ENCODE measurements at regions not wholly inside any gene's neighbourhood (a gene's known extent, or its start where the extent isn't known, plus 50 kb on each side); places are given as distances from the start of the nearest gene placed in this dataset.

DNA sequence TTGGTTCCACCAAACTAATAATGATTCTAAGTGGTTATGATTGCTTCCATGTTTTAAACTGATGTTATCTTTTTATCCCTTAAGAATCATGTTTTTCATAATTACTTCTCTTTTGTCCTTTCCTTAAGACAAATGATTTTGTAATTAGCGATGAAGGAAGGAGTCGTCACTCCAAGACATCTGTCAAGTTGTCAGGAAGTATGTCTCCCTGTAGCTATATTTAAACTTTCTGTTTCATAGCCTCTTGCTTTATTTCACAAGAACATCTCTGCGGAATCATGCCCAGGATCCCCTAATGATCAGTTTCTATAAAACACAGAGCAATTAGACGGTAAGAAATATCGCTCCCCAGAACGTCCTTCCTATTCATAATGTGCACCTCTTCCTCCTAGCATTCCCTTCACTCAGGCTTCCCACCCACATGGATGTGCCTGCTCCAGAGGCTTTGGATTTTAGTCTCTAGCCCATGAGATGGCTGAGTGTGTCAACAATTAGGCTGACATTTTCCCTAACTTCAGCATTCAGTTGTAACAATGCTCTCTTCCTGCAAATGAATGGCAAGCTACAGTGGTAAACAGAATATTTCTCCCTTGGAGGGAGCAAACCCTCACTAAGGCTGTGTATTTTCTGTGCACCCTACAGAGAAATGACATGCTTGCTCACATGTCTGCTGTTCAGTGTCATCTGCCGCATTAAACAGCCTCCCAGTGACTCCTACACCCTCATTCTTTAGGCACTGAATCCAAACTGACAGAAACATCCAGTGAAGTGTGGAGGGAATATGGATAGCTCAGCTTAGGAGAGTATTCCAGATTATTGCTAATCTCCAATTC is 879.6 kb upstream of the CELF4 start:
- H3K27me3 ChIP-seq: no peaks in the 10 kb centered on the region
- 39 to 56% methylated on average over 7 of the region's 7 CpGs for WGBS, 2 donors
- H3K27ac ChIP-seq: no peak overlapping the region
- DNase-seq (no peak), ATAC-seq (ENCODE audit: low FRiP score in 2 of 2) (no peak)
- no peak overlapping the region for H3K4me3 ChIP-seq
- H3K9me3 ChIP-seq: no peaks in the 10 kb centered on the region
- no peaks in the 10 kb centered on the region for H3K4me1 ChIP-seq
- TF ChIP-seq, protein P1, sequence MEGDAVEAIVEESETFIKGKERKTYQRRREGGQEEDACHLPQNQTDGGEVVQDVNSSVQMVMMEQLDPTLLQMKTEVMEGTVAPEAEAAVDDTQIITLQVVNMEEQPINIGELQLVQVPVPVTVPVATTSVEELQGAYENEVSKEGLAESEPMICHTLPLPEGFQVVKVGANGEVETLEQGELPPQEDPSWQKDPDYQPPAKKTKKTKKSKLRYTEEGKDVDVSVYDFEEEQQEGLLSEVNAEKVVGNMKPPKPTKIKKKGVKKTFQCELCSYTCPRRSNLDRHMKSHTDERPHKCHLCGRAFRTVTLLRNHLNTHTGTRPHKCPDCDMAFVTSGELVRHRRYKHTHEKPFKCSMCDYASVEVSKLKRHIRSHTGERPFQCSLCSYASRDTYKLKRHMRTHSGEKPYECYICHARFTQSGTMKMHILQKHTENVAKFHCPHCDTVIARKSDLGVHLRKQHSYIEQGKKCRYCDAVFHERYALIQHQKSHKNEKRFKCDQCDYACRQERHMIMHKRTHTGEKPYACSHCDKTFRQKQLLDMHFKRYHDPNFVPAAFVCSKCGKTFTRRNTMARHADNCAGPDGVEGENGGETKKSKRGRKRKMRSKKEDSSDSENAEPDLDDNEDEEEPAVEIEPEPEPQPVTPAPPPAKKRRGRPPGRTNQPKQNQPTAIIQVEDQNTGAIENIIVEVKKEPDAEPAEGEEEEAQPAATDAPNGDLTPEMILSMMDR (IDR thresholded peaks at IDR 0.05): no peak
- TF ChIP-seq EP300 (IDR thresholded peaks at IDR 0.05) (no peak), POLR2A (IDR thresholded peaks at IDR 0.05) (no peak), POLR2AphosphoS5 (IDR thresholded peaks at IDR 0.05) (no peak)
- no peaks in the 10 kb centered on the region for H3K36me3 ChIP-seq

DNA sequence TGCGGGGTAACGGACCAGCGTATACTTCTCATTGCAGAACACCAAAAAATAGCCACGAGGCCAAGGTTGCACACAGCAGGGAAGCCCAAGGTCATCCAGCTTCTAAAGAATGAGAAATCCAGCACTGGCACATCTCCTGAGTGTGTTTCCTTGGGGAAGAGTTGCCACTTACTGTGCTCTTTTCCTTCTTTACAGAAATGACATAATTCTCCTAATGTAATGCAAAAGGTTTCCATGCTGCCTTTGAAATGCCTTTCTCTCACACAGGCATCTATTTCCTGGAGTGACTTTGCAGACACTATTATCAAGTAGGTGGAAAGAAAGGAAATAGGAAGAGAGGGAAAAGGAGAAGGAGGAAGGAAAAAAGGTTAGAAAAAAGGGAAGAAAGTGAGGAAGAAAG is 862.1 kb upstream of the CELF4 start:
- Histone ChIP-seq H3K9me3 (no peaks in the 10 kb centered on the region), H3K36me3 (no peaks in the 10 kb centered on the region), H3K27ac (no peak overlapping the region), H3K27me3 (no peaks in the 10 kb centered on the region), H3K4me3 (no peak overlapping the region), H3K4me1 (no peaks in the 10 kb centered on the region)
- TF ChIP-seq EP300 (IDR thresholded peaks at IDR 0.05) (no peak), POLR2AphosphoS5 (IDR thresholded peaks at IDR 0.05) (no peak), POLR2A (IDR thresholded peaks at IDR 0.05) (no peak)
- TF ChIP-seq, protein P1 (IDR thresholded peaks at IDR 0.05): no peak
- ATAC-seq (ENCODE audit: low FRiP score in 2 of 2) (no peak), DNase-seq (no peak)
- WGBS, 2 donors: 77 to 79% methylated on average over 4 of the region's 4 CpGs

DNA sequence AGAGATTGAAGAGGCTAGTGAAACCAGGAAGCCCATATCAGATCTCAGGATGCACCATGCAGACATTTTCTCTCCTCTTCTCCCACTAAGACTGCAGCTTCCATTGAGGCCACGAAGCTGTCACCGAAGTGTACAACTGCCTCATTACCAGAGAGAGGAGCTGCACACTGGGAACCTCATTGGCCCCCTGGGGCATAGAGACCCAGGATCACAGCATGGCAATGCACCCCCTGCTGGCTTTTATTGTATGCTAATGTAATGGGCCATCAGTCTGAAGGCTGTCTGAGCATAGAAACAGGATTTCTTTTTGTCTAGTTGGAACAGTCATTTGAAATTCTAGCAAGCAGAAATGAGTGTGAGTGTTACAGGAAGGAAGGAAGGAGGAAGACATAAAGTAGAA is 861.6 kb upstream of the CELF4 start:
- Histone ChIP-seq H3K27ac (no peak overlapping the region), H3K9me3 (no peaks in the 10 kb centered on the region), H3K27me3 (no peaks in the 10 kb centered on the region), H3K36me3 (no peaks in the 10 kb centered on the region), H3K4me3 (no peak overlapping the region), H3K4me1 (no peaks in the 10 kb centered on the region)
- TF ChIP-seq POLR2AphosphoS5 (IDR thresholded peaks at IDR 0.05) (no peak), POLR2A (IDR thresholded peaks at IDR 0.05) (no peak), EP300 (IDR thresholded peaks at IDR 0.05) (no peak)
- TF ChIP-seq, protein P1 (IDR thresholded peaks at IDR 0.05): no peak
- ATAC-seq (ENCODE audit: low FRiP score in 2 of 2) (no peak), DNase-seq (no peak)
- WGBS, 2 donors: 86 to 89% methylated on average over 2 of the region's 2 CpGs

DNA sequence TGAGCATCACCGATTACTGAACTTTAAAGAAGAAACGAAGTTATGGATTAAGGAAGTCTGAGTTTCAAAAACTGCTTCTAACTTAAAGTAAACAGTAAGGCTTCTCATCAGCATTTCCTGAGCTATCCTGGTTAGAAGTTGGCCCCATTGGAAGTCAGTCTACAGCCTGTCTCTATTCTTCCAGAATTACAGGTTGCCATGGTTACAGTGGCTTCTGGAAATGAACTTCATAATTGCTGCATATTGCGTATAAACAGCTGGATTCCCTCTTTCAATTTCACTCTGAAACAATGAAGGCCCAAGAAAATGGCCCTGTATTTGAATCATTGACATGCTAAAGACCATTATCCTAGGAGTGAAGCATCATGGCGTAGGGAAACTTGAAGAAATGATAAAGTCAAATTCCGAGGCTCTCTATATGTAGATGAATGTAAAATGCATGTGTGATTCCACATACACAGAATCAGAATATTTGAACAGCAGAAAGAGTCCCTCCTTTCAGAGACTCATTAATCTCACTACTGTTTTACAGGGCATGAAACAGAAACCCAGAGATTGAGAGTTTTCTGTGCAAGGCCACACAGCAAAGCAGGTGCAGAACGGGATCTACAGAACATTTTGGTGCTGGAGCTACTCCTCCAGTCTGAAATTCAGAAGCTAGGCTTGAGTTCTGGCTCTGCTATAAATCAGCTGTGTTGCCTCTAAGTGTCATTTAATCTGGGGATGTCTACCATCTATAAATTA is 856.4 kb upstream of the CELF4 start:
- Histone ChIP-seq H3K27ac (no peak overlapping the region), H3K36me3 (no peaks in the 10 kb centered on the region), H3K27me3 (no peaks in the 10 kb centered on the region), H3K9me3 (no peaks in the 10 kb centered on the region), H3K4me3 (no peak overlapping the region), H3K4me1 (no peaks in the 10 kb centered on the region)
- DNase-seq (no peak), ATAC-seq (ENCODE audit: low FRiP score in 2 of 2) (no peak)
- TF ChIP-seq EP300 (IDR thresholded peaks at IDR 0.05) (no peak), POLR2AphosphoS5 (IDR thresholded peaks at IDR 0.05) (no peak), POLR2A (IDR thresholded peaks at IDR 0.05) (no peak)
- TF ChIP-seq, protein P1 (IDR thresholded peaks at IDR 0.05): no peak
- WGBS, 2 donors: 84 to 90% methylated on average over 6 of the region's 6 CpGs
